GM12878 (cell line): ENCODE measurements at regions not wholly inside any gene's neighbourhood (a gene's known extent, or its start where the extent isn't known, plus 50 kb on each side); places are given as distances from the start of the nearest gene placed in this dataset.
A peak's percentile ranks its signal among the peaks of the same experiment; 100 is the strongest.

Experiments
- KDM1A ChIP-seq: fragments of 200-600 bp; sonication (generic); IDR thresholded peaks from 2 replicates; pipeline ENCODE4 v1.6.1; 2016; ENCODE audit warnings: borderline replicate concordance
- SMC3 ChIP-seq: IDR thresholded peaks from 2 replicates; pipeline ENCODE4 v1.6.1; 2011; ENCODE audit warnings: low read length, improper control_type of control experiment, borderline replicate concordance

DNA sequence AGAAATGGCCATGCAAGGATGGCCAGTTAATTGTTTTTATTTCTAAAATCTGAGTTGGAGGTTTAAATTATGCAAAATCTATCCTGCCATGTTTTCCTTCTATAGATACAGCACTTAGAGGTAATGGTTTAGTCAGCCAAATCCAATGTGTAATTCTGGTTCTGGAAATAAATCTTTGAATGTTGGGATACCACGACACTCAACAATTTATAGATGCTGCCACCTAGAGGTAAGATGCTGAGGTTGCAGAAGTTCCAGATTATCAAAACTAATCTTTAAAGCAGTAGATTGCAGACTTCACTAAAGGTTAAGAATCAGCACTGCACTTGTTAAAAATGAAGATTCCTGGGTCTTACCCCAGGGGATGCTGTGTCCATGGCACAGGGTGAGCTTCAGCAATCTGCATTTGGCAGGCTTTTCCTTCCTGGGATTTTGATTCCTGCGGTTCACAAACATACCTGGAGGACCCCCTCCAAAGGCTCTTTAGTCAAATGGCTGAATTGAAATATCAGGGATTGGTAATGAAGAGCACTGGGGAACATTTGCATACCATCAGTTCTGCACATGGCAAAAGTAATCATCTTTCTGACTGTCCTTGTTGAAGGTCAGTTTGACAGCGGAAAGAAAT lies 53.4 kb upstream of the ANO4 start:
- TF ChIP-seq KDM1A (no peak), SMC3 (peak; percentile 50; the same call in 1 of the 2 replicates)
